Fibroblast of pulmonary artery (primary cell): ENCODE measurements at regions not wholly inside any gene's neighbourhood (a gene's known extent, or its start where the extent isn't known, plus 50 kb on each side); places are given as distances from the start of the nearest gene placed in this dataset.

Experiments used
- DNase-seq: peaks from one replicate; pipeline ENCODE4 v3.0.0-alpha.2; 2010; ENCODE audit warnings: low read depth
- H3K4me3 ChIP-seq: replicated peaks from 2 replicates; pipeline ENCODE4 v1.5.1; 2011; ENCODE audit warnings: low read depth, mild to moderate bottlenecking, control low read depth, low read length, moderate library complexity
- CTCF ChIP-seq: IDR thresholded peaks from 2 replicates; pipeline ENCODE4 v1.5.1; 2011; ENCODE audit warnings: mild to moderate bottlenecking, control low read depth, low read length, inconsistent platforms; ENCODE audit errors: missing control alignments

GRCh38 chr2:147546109-147546508, 298.7 kb upstream of the ACVR2A start:
- no peak for TF ChIP-seq CTCF
- no peak overlapping the region for H3K4me3 ChIP-seq
- no peak for DNase-seq

DNA sequence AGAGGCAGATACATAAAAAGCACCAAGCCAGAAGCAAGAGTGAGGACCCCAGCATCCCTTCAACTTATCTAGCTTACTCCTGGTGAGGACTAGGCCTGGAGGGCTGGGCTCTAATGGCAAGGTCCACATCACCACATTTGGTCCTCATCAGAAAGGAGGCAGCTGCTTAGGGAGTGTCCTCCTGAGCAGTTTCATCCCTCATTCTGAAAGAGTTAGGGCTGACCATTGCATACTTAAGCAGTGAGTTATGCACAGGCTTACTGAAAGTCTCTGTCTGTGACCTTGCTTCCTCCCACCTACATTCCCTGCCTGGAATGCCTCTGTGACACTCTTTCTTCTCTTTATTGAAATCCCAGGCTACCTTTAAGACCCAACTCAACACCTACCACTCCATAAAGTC, 301.8 kb upstream of the ACVR2A start:
- DNase-seq, result no peak
- no peak for TF ChIP-seq CTCF
- no peak overlapping the region for H3K4me3 ChIP-seq

GRCh38 chr2:147542351-147542750, 302.5 kb upstream of the ACVR2A start:
- no peak overlapping the region for H3K4me3 ChIP-seq
- DNase-seq, result no peak
- no peak for TF ChIP-seq CTCF

- no peak for DNase-seq
- TF ChIP-seq CTCF, result no peak
- H3K4me3 ChIP-seq, result no peak overlapping the region
These were observed 303.5 kb upstream of the ACVR2A start for GRCh38 chr2:147541314-147541713.

DNA sequence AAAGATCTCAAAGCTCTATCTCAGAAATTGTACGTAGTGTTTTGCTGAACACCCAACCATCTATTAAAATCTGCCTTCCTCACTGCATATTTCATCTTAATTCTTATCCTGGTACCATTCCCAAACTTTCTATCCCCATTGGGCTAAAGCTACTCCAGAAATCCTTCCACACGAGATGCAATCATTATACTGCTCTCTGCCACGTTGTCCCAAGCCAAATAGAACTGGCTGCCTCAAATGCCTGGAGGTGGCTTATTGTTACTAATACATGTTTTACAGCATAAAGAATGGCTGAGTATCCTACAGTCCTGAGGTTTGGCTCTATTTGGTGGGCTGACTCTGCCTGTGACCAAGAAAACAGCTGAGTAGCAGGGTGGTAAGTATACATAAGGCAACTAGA, 306.0 kb upstream of the ACVR2A start:
- no peak overlapping the region for H3K4me3 ChIP-seq
- DNase-seq, result no peak
- no peak for TF ChIP-seq CTCF

- no peak overlapping the region for H3K4me3 ChIP-seq
- no peak for DNase-seq
- TF ChIP-seq CTCF, result no peak
These were observed 306.7 kb upstream of the ACVR2A start for GRCh38 chr2:147538088-147538487.

GRCh38 chr2:147531269-147531668, 313.6 kb upstream of the ACVR2A start:
- DNase-seq, result no peak
- no peak for TF ChIP-seq CTCF
- no peak overlapping the region for H3K4me3 ChIP-seq
